Erythroblast (primary cell): ENCODE measurements at regions not wholly inside any gene's neighbourhood (a gene's known extent, or its start where the extent isn't known, plus 50 kb on each side); places are given as distances from the start of the nearest gene placed in this dataset.

ENCODE experiments used
- GATA1 ChIP-seq: IDR thresholded peaks from 2 replicates; pipeline ENCODE4 v1.6.1; 2011; ENCODE audit warnings: low read depth, mild to moderate bottlenecking, control low read depth, low read length, moderate library complexity
- POLR2A ChIP-seq: IDR thresholded peaks from 2 replicates; pipeline ENCODE4 v1.6.1; 2011; ENCODE audit warnings: mild to moderate bottlenecking, low read length

- TF ChIP-seq POLR2A: no peak
- TF ChIP-seq GATA1: no peak
These were observed 123.3 kb upstream of the CDK1 start for GRCh38 chr10:60654813-60655464.
